ENCODE measurements at regions not wholly inside any gene's neighbourhood (a gene's known extent, or its start where the extent isn't known, plus 50 kb on each side); places are given as distances from the start of the nearest gene placed in this dataset.

- no peak overlapping the region for H3T11ph ChIP-seq (ENCODE audit: low read length)
- H3K27ac ChIP-seq (ENCODE audit: insufficient read length, low read depth, low read length), result no peak overlapping the region
- no peak overlapping the region for H3K27ac Mint-ChIP-seq
- H4K8ac ChIP-seq (replicated peaks; ENCODE audit: insufficient read length, low read depth, low read length), result no peak overlapping the region
- no peak overlapping the region for H3K4ac ChIP-seq (ENCODE audit: low read depth, low read length)
- no peak overlapping the region for H2BK15ac ChIP-seq (ENCODE audit: low read depth, low read length)
- H3K4me2 ChIP-seq (ENCODE audit: insufficient read depth, insufficient read length, low read length), result no peak overlapping the region
- no peaks in the 10 kb centered on the region for H3K4me1 ChIP-seq (ENCODE audit: insufficient read depth, low read length)
- H3K18ac ChIP-seq (ENCODE audit: insufficient read length, low read depth, low read length), result no peak overlapping the region
- H4K5ac ChIP-seq (ENCODE audit: insufficient read length, low read depth, low read length), result no peak overlapping the region
- no CpG with 5 or more reads among the region's 3 CpGs for WGBS (ENCODE audit: extremely low coverage, insufficient read length, low lambda C conversion rate)
- no peaks in the 10 kb centered on the region for H3K36me3 Mint-ChIP-seq (ENCODE audit: insufficient read depth in 1 of 3, low read depth in 3 of 3)
- no peaks in the 10 kb centered on the region for H3K27me3 Mint-ChIP-seq (ENCODE audit: low read depth)
- no peak for DNase-seq
- H3K9me3 ChIP-seq (ENCODE audit: control insufficient read depth, low read depth, low read length), result no peaks in the 10 kb centered on the region
- no peak overlapping the region for H2BK12ac ChIP-seq (ENCODE audit: insufficient read length, low read depth, low read length)
- no peaks in the 10 kb centered on the region for H3K9me3 Mint-ChIP-seq
- no peak overlapping the region for H3K9ac ChIP-seq (ENCODE audit: extremely low read depth, insufficient read length, low read length)
- H3K4me3 Mint-ChIP-seq, result no peak overlapping the region
- H3K56ac ChIP-seq (ENCODE audit: insufficient read length, low read depth, low read length), result no peak overlapping the region
- no peak overlapping the region for H2AFZ ChIP-seq (ENCODE audit: low read length)
- H3K23ac ChIP-seq (ENCODE audit: insufficient read length, low read depth, low read length), result no peak overlapping the region
- no peaks in the 10 kb centered on the region for H3K79me1 ChIP-seq (ENCODE audit: insufficient read depth, low read depth, low read length, poor library complexity, severe bottlenecking)
- H2BK120ac ChIP-seq (ENCODE audit: low read depth, low read length, poor library complexity, severe bottlenecking), result no peak overlapping the region
- peaks cover 12 to 13% of the 10 kb centered on the region in 2 experiments for H3K4me1 Mint-ChIP-seq
- H2BK5ac ChIP-seq (ENCODE audit: insufficient read length, low read length), result no peak overlapping the region
- H3K14ac ChIP-seq (ENCODE audit: insufficient read depth, low read length), result no peak overlapping the region
- no peaks in the 10 kb centered on the region for H3K23me2 ChIP-seq (ENCODE audit: insufficient read length, low read depth, low read length, poor library complexity, severe bottlenecking)
- H4K20me1 ChIP-seq (ENCODE audit: control insufficient read depth, insufficient read depth, insufficient read length), result no peaks in the 10 kb centered on the region
- no peak overlapping the region for H4K91ac ChIP-seq (ENCODE audit: insufficient read length, low read depth, low read length)
- no peak overlapping the region for H2BK20ac ChIP-seq (ENCODE audit: low read depth, low read length, poor library complexity, severe bottlenecking)
- H2AK5ac ChIP-seq (ENCODE audit: insufficient read length, low read length), result no peak overlapping the region
- H3K27me3 ChIP-seq (ENCODE audit: insufficient read depth, low read length), result no peaks in the 10 kb centered on the region
- TF ChIP-seq CTCF (conservative IDR thresholded peaks at IDR 0.05), result no peak
- no peaks in the 10 kb centered on the region for H3K79me2 ChIP-seq (ENCODE audit: insufficient read depth, low read length)
Observed at GRCh38 chr20:22223236-22223635, 361.1 kb downstream of the FOXA2 start.

Measured in H9 (cell line).